Stimulated activated CD4-positive, alpha-beta T cell treated with anti-CD3 and anti-CD28 coated beads, Interleukin-2, amount 100 ng/mL, for 48 hours (primary cell): ENCODE measurements at regions not wholly inside any gene's neighbourhood (a gene's known extent, or its start where the extent isn't known, plus 50 kb on each side); places are given as distances from the start of the nearest gene placed in this dataset.
"Not testable (repeated sequence)": the region's sequence is repeated elsewhere in the genome, so short reads cannot be mapped to it uniquely, and the experiment has no call there.

ENCODE experiments used
- DNase-seq, 2 donors: peaks; one replicate each; pipeline ENCODE4 v3.0.0-alpha.2; 2020

DNA sequence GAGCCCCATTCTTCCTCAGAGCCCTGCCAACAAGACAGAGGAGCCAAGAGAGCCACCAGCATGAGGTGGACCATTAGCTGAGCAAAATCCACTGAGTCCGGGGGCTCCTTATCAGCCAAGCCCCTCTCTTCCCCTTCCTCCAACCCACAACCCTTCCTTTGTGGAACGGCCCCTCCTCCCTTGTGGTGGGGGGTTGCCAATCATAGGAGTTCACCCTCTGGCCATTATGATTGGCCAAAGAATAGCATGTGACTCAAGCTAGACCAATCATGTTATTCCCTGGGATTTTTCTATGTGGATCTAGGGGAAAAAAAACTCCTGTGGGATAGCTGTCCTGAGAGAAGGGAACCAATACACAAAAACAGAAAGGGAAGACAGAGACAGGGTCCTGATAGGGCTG, 120.5 kb downstream of the C16orf95 start:
- DNase-seq, result no peak

DNA sequence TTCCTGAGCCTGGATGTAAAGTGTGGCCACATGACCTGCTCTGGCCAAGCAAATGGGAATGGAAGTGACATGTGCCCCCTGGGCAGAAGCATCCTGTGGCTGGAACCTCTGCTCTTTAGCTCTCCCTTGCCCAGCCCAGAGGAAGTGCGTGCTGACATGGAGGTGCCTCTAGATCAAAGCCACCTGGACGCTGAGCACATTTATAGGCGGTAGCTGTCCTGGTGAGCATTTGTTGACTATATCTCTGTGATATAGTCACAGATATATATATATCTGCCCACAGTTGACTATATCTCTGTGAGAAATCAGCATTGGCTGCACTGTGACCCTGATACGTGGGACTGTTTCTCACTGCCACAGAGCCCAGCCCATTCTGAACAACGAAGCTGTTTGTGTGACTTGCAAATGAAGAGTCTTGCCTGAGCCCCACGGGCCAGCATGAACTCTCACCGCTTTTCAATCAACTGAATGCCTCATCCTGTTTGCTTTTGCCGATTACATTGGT, 118.8 kb downstream of the C16orf95 start:
- no peak for DNase-seq

- DNase-seq, result no peak
Observed at GRCh38 chr16:87198881-87199280, 118.3 kb downstream of the C16orf95 start.

- no peak for DNase-seq
Observed at GRCh38 chr16:87199379-87199778, 117.8 kb downstream of the C16orf95 start.

DNA sequence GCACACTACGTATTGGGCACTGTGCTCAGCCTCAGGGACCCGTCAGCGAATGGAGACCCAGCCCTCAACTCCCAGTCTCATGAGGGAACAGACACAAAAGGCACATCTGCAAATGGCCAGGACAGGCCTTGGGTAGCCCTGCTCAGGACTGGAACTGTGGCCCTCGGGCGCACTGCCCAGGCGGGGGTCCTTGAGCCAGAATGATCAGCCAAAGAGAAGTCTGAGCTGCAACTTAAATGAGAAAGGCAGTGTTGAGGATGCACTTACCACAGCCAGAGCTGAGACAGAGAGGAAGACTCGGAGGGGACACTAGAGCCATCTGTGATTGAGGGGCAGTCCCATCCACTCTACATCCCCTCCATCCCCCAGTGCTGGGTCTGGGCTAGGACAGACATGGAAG, 117.3 kb downstream of the C16orf95 start:
- DNase-seq, result no peak

GRCh38 chr16:87200637-87201036, 116.6 kb downstream of the C16orf95 start:
- DNase-seq, result no peak

GRCh38 chr16:87201052-87201451, 116.1 kb downstream of the C16orf95 start:
- no peak for DNase-seq

DNA sequence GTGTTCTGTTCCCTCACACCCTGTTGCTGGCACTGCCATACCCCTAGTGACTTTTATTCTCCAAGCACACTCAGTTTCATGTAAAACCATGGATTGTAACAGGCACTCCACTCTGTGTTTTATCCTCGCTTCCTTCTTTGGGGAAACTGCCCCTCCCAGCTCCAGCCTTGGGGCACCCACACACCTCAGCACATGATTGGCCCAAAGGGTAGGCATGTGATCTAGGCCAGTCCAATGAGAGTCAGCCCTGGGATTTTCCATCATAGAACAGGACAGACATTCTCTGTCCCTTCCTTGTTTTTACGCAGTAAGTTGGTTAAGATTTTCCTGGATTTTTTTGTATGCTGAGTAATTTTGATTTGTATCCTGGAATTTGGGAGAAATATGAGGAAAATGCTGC, 115.4 kb downstream of the C16orf95 start:
- no peak for DNase-seq

DNA sequence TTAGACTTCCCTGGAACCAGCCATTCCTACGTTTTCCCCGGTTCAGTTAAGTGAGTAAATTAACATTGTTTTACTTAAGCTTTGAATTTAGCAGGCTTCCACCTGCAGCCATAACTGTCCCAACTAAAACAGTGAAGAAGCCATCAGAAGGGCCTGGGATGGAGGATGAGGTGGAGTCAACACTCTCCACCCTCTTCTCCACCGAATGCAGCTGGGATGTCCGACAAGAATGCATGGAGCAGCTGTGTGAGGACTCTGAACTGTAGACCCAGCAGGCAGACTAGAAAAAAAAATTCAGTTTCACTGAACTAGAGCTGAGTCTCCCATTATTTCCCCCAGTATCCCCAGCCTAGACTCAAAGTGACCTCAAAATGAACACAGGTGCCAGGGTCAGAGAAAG, 114.8 kb downstream of the C16orf95 start:
- no peak for DNase-seq

GRCh38 chr16:87203060-87203656, 114.0 kb downstream of the C16orf95 start:
- peak; percentile 52 to 53 for DNase-seq

DNA sequence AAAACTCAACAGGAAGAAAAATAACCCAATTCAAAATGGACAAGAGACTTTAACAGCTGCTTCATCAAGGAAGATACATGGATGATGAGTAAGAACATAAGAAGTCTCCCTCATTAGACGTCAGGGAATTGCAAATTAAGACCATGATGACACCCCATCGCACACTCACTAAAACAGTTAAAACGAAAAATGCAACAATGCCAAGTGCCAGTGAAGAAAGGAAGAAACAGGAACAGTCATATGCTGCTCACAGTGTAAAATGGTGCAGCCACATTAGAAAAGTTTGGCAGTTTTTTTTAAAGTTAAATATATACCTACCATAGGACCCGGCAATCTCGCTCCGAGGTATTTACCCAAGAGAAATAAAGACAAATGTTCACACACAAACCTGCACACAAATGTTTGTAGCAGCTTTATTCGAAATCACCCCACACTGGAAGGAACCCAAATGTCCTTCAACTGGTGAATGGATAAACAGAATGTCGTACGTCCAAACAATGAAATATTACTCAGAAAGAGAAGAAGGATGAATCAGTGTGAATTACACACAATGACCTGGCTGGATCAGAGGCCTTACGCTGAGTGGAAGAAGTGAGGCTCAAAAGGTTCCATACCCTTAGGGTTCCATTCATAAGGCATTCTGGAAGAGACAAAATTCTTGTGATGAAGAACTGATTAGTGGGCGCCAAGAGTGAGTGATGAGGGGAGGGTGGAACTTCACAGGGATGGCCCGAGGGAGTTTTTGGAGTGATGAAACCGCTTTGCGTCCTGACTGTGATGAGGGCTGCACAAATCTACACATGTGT, 110.3 kb downstream of the C16orf95 start:
- no peak for DNase-seq

DNA sequence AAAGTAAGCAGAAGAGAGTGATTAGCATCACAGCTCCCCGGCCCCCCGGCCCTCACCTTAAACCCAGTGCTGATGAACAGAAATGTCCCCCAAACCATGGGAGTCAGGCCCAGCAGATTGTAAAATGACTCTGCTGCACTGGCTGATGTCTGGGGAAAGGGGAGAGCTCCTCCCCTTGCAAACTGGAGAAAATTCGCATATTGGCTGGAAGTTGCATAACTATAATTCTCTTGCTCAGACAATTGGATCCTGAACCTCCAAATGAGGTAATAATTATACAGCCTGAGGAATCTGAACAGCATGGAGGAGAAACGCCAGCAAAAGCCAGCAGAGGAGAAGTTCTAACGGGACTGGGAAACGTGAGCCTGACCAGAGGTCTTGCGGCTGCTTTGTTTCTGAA, 109.7 kb downstream of the C16orf95 start:
- DNase-seq, result no peak

DNA sequence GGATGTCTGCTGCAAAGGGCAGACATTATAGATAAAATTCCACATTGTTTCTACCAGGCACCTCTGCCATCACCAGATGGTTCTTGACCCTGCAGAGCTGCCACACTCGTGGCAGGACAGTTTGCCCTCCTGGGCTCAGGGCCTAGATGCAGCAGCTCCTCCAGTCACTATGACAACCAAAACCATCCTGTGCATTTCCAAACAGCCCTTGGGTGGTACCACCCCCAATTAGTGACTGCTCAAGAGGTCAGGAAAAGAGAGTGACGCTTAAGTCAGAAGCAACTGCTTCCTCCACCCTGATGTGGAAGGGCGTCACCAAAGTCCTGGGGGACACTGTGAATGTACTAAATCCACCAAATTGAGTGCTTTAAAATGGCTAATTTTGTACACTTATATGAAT, 109.2 kb downstream of the C16orf95 start:
- no peak for DNase-seq

DNA sequence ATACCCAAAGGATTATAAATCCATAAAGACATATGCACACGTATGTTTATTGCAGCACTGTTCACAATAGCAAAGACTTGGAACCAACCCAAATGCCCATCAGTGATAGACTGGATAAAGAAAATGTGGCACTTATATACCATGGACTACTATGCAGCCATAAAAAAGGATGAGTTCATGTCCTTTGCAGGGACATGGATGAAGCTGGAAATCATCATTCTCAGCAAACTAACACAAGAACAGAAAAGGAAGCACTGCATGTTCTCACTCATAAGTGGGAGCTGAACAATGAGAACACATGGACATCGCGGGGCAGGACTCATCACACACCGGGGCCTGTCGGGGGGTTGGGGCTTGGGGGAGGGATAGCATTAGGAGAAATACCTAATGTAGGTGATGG, 108.2 kb downstream of the C16orf95 start:
- DNase-seq, result not testable (repeated sequence)

DNA sequence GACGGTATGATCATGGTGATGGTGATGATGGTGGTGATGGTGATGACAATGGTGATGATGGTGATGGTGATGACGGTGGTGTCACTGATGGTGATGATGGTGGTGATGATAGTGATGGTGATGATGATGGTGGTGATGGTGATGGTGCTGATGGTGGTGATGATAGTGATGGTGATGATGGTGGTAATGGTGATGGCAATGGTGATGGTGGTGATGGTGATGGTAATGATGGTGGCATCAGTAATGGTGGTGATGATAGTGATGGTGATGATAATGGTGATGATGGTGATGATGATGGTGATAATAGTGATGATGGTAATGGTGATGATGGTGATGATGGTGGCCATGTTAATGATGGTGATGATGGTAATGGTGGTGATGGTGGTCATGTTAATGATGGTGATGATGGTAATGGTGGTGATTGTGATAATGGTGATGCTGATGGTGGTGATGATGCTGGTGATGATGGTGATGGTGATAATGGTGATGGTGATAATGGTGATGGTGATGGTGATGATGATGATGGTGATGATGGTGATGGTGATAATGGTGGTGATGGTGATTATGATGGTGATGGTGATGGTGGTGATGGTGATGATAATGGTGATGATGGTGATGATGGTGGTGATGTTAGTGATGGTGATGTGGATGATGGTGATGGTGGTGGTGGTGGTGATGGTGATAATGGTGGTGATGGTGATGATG, 107.2 kb downstream of the C16orf95 start:
- no peak for DNase-seq

GRCh38 chr16:87210894-87211293, 106.3 kb downstream of the C16orf95 start:
- no peak for DNase-seq

GRCh38 chr16:87212026-87212425, 105.2 kb downstream of the C16orf95 start:
- no peak for DNase-seq

DNA sequence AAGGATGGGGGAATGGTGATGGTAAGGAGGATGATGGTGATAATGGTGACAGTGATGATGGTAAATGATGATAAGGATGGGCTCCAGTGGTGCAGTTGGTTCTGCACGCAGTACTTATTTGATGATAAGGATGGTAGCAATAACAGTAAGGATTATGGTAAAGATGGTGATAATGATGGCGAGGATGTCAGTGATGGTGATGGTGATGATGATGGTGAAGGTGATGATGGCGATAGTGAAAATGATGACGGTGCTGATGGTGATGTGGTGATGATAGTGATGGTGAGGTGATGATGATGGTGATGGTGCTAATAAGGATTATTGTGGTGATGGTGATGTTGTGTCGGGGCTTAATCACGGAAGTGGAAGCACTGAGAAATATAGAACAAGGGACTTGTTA, 103.7 kb downstream of the C16orf95 start:
- no peak for DNase-seq

GRCh38 chr16:87216148-87216840, 100.9 kb downstream of the C16orf95 start:
- DNase-seq, result no peak

- no peak for DNase-seq
Observed at GRCh38 chr16:87216841-87217275, 100.3 kb downstream of the C16orf95 start.

GRCh38 chr16:87217802-87218201, 99.4 kb downstream of the C16orf95 start:
- DNase-seq, result not testable (repeated sequence)

- no peak for DNase-seq
Observed at GRCh38 chr16:87218281-87219055, 98.7 kb downstream of the C16orf95 start.
